KMS-11 (cell line): ENCODE measurements at regions not wholly inside any gene's neighbourhood (a gene's known extent, or its start where the extent isn't known, plus 50 kb on each side); places are given as distances from the start of the nearest gene placed in this dataset.

Experiments used
- H2AFZ ChIP-seq: fragments of 200-600 bp; sonication (generic); 2 replicates; pipeline ENCODE4 v1.6.1; 2016; ENCODE audit warnings: antibody characterized with exemption, mixed run types, low read depth
- H3K27ac ChIP-seq: fragments of 200-600 bp; sonication (generic); 2 replicates; pipeline ENCODE4 v1.6.1; 2016; ENCODE audit warnings: mild to moderate bottlenecking, mixed run types
- H3K27me3 ChIP-seq: fragments of 200-600 bp; sonication (generic); 2 replicates; pipeline ENCODE4 v1.6.1; 2017; ENCODE audit warnings: mild to moderate bottlenecking, low read depth, mixed run types, moderate library complexity; ENCODE audit not compliant: insufficient read depth
- H3K36me3 ChIP-seq: fragments of 200-600 bp; sonication (generic); 2 replicates; pipeline ENCODE4 v1.6.1; 2017; ENCODE audit warnings: mild to moderate bottlenecking, mixed run types; ENCODE audit not compliant: insufficient read depth
- H3K4me1 ChIP-seq: fragments of 200-600 bp; sonication (generic); 2 replicates; pipeline ENCODE4 v1.6.1; 2016; ENCODE audit warnings: mild to moderate bottlenecking, low read depth, mixed run types; ENCODE audit not compliant: poor library complexity, severe bottlenecking
- H3K4me2 ChIP-seq: fragments of 200-600 bp; sonication (generic); 2 replicates; pipeline ENCODE4 v1.7.0; 2016; ENCODE audit warnings: mild to moderate bottlenecking, mixed run types
- H3K4me3 ChIP-seq: fragments of 200-600 bp; sonication (generic); IDR thresholded peaks from 2 replicates; pipeline ENCODE4 v1.6.1; 2017; ENCODE audit warnings: low read depth, low read length, mixed read lengths; ENCODE audit not compliant: insufficient read depth
- H3K79me2 ChIP-seq: fragments of 200-600 bp; sonication (generic); 2 replicates; pipeline ENCODE4 v1.6.1; 2016; ENCODE audit warnings: low read depth, mixed run types; ENCODE audit not compliant: insufficient read depth
- H3K9ac ChIP-seq: fragments of 200-600 bp; sonication (generic); 2 replicates; pipeline ENCODE4 v1.6.1; 2016; ENCODE audit warnings: mild to moderate bottlenecking, mixed run types
- H4K20me1 ChIP-seq: fragments of 200-600 bp; sonication (generic); 2 replicates; pipeline ENCODE4 v1.6.1; 2016; ENCODE audit warnings: mild to moderate bottlenecking, mixed run types; ENCODE audit not compliant: insufficient read depth
- TF ChIP-seq, protein P1 (sequence below): fragments of 200-600 bp; sonication (generic); conservative IDR thresholded peaks from 2 replicates; pipeline ENCODE4 v1.6.1; 2017; ENCODE audit warnings: low read depth, mild to moderate bottlenecking, antibody characterized with exemption, low read length, moderate library complexity, mixed read lengths

DNA sequence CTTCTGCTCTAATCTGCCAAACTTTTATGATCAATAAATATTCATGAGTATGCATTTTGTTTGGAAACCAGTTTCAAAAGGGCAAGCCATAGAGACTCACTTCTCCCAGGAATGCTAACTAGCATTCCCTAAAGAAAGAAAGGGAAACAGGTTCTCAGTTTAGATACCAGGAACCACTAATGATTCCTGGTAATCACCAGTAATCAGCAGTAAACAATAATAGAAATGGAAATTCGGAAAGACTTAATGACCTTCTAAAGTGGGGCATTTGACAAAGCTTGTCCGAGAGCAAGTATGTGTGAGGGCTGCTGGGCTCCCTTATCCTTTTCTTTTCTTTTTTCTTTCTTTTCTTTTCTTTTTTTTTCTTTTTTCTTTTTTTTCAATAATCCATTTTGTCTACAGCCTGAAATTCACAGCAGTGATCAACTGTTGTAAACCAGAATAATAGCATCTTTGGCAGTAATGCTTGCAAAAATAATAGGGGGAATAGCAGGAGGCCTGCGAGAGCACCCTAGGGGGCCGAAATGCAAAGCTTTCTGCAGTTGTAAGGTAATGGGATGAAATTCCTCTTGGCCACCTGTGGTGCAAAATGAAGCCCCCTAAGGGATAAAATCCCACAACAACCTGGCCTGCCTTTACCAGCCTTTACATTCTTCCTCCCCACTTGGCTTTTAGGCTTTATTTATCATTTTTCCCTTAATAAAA is 253.2 kb downstream of the ZPLD1 start:
- Histone ChIP-seq H3K4me3 (no peak overlapping the region), H3K4me2 (no peak overlapping the region), H3K36me3 (no peaks in the 10 kb centered on the region), H3K9ac (no peak overlapping the region), H3K79me2 (no peaks in the 10 kb centered on the region), H3K27ac (no peak overlapping the region), H3K27me3 (no peaks in the 10 kb centered on the region), H4K20me1 (no peaks in the 10 kb centered on the region), H2AFZ (no peak overlapping the region), H3K4me1 (peaks cover 11% of the 10 kb centered on the region)
- TF ChIP-seq, protein P1, sequence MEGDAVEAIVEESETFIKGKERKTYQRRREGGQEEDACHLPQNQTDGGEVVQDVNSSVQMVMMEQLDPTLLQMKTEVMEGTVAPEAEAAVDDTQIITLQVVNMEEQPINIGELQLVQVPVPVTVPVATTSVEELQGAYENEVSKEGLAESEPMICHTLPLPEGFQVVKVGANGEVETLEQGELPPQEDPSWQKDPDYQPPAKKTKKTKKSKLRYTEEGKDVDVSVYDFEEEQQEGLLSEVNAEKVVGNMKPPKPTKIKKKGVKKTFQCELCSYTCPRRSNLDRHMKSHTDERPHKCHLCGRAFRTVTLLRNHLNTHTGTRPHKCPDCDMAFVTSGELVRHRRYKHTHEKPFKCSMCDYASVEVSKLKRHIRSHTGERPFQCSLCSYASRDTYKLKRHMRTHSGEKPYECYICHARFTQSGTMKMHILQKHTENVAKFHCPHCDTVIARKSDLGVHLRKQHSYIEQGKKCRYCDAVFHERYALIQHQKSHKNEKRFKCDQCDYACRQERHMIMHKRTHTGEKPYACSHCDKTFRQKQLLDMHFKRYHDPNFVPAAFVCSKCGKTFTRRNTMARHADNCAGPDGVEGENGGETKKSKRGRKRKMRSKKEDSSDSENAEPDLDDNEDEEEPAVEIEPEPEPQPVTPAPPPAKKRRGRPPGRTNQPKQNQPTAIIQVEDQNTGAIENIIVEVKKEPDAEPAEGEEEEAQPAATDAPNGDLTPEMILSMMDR: no peak

GRCh38 chr3:102688556-102688930 is 253.7 kb downstream of the ZPLD1 start:
- H3K27ac ChIP-seq: no peak overlapping the region
- H3K9ac ChIP-seq: no peak overlapping the region

DNA sequence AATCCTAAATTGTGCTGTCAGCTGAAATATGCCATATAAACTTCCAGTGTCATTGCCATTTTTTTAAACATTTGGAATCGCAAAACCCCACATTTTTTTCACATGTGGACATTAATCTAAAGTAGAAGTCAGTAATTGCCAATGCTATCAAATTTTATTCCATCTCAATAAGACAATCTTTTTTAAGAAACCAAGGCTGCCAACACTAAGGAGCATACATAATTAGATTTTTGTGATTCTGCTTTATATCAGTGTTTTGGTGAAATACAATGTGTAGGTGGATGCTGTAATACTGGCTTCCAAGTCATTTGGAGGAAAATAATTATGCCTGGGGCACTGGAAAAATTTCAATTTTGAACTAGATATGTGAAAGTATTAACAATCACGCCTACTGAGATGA is 256.7 kb downstream of the ZPLD1 start:
- Histone ChIP-seq H3K36me3 (no peaks in the 10 kb centered on the region), H4K20me1 (no peaks in the 10 kb centered on the region), H3K79me2 (no peaks in the 10 kb centered on the region), H3K4me3 (no peak overlapping the region), H2AFZ (no peak overlapping the region), H3K27ac (no peak overlapping the region), H3K9ac (no peak overlapping the region), H3K4me1 (peaks cover 11% of the 10 kb centered on the region), H3K27me3 (no peaks in the 10 kb centered on the region), H3K4me2 (no peak overlapping the region)
- TF ChIP-seq, protein P1: no peak

More at GRCh38 chr3:102688556-102688930, 253.7 kb downstream of the ZPLD1 start:
- peaks cover 11% of the 10 kb centered on the region for H3K4me1 ChIP-seq
- H3K36me3 ChIP-seq: no peaks in the 10 kb centered on the region
- no peaks in the 10 kb centered on the region for H4K20me1 ChIP-seq
- H3K4me2 ChIP-seq: no peak overlapping the region
- TF ChIP-seq, protein P1: no peak
- no peak overlapping the region for H3K4me3 ChIP-seq
- H3K79me2 ChIP-seq: no peaks in the 10 kb centered on the region
- H3K27me3 ChIP-seq: no peaks in the 10 kb centered on the region
- no peak overlapping the region for H2AFZ ChIP-seq

GRCh38 chr3:102699104-102699818 is 264.4 kb downstream of the ZPLD1 start:
- Histone ChIP-seq H4K20me1 (no peaks in the 10 kb centered on the region), H3K9ac (no peak overlapping the region), H2AFZ (no peak overlapping the region), H3K27ac (no peak overlapping the region), H3K4me3 (no peak overlapping the region), H3K36me3 (no peaks in the 10 kb centered on the region), H3K27me3 (no peaks in the 10 kb centered on the region), H3K4me2 (no peak overlapping the region), H3K79me2 (no peaks in the 10 kb centered on the region), H3K4me1 (no peaks in the 10 kb centered on the region)
- TF ChIP-seq, protein P1: no peak
